Glutamatergic neuron (in vitro differentiated cells): ENCODE measurements at regions not wholly inside any gene's neighbourhood (a gene's known extent, or its start where the extent isn't known, plus 50 kb on each side); places are given as distances from the start of the nearest gene placed in this dataset.

Experiments
- DNase-seq: peaks from one replicate; pipeline ENCODE4 v3.0.0; 2022
- H3K27ac Mint-ChIP-seq: one replicate; pipeline ENCODE4 v1.8.0; 2020; ENCODE audit warnings: mild to moderate bottlenecking, mixed read lengths, inconsistent platforms; ENCODE audit not compliant: unreplicated experiment
- H3K27me3 Mint-ChIP-seq: one replicate; pipeline ENCODE4 v1.8.0; 2020; ENCODE audit warnings: mild to moderate bottlenecking, moderate library complexity, mixed read lengths, inconsistent platforms; ENCODE audit not compliant: unreplicated experiment
- H3K36me3 Mint-ChIP-seq: one replicate; pipeline ENCODE4 v1.8.0; 2020; ENCODE audit warnings: mild to moderate bottlenecking, mixed read lengths, inconsistent platforms; ENCODE audit not compliant: unreplicated experiment
- H3K4me1 Mint-ChIP-seq: one replicate; pipeline ENCODE4 v1.8.0; 2020; ENCODE audit warnings: mild to moderate bottlenecking, low read depth, mixed read lengths, inconsistent platforms; ENCODE audit not compliant: unreplicated experiment
- H3K4me3 Mint-ChIP-seq: one replicate; pipeline ENCODE4 v1.8.0; 2020; ENCODE audit warnings: mild to moderate bottlenecking, mixed read lengths, inconsistent platforms; ENCODE audit not compliant: unreplicated experiment
- H3K9me3 Mint-ChIP-seq: one replicate; pipeline ENCODE4 v1.8.0; 2020; ENCODE audit warnings: mild to moderate bottlenecking, moderate library complexity, mixed read lengths, inconsistent platforms; ENCODE audit not compliant: unreplicated experiment
- CTCF ChIP-seq: fragments of 200-600 bp; sonication (generic); IDR thresholded peaks from one replicate; pipeline ENCODE4 v1.5.0; 2021; ENCODE audit not compliant: partially characterized antibody, unreplicated experiment

GRCh38 chr20:51096582-51097267 lies 73.8 kb upstream of the KCNG1 start:
- peaks cover 3% of the 10 kb centered on the region for H3K27me3 Mint-ChIP-seq
- no peaks in the 10 kb centered on the region for H3K36me3 Mint-ChIP-seq
- no peak for DNase-seq
- no peak overlapping the region for H3K4me3 Mint-ChIP-seq
- TF ChIP-seq CTCF, result no peak
- H3K27ac Mint-ChIP-seq, result no peak overlapping the region
- peaks cover 2% of the 10 kb centered on the region for H3K9me3 Mint-ChIP-seq
- H3K4me1 Mint-ChIP-seq, result peaks cover 2% of the 10 kb centered on the region

- Mint-ChIP-seq H3K36me3 (no peaks in the 10 kb centered on the region), H3K27ac (no peak overlapping the region), H3K4me3 (no peak overlapping the region), H3K9me3 (no peaks in the 10 kb centered on the region), H3K27me3 (peaks cover 2% of the 10 kb centered on the region), H3K4me1 (peaks cover 2% of the 10 kb centered on the region)
- DNase-seq, result no peak
- TF ChIP-seq CTCF, result no peak
Measured at GRCh38 chr20:51095633-51096521, 73.0 kb upstream of the KCNG1 start.

GRCh38 chr20:51094221-51094620 lies 71.3 kb upstream of the KCNG1 start:
- Mint-ChIP-seq H3K9me3 (no peaks in the 10 kb centered on the region), H3K4me1 (peaks cover 3% of the 10 kb centered on the region), H3K36me3 (no peaks in the 10 kb centered on the region), H3K27ac (no peak overlapping the region), H3K4me3 (no peak overlapping the region), H3K27me3 (peaks cover 2% of the 10 kb centered on the region)
- no peak for TF ChIP-seq CTCF
- no peak for DNase-seq

- H3K9me3 Mint-ChIP-seq, result no peaks in the 10 kb centered on the region
- H3K36me3 Mint-ChIP-seq, result no peaks in the 10 kb centered on the region
- peaks cover 2% of the 10 kb centered on the region for H3K27me3 Mint-ChIP-seq
- no peak overlapping the region for H3K4me3 Mint-ChIP-seq
- no peak for DNase-seq
- H3K4me1 Mint-ChIP-seq, result peaks cover 4% of the 10 kb centered on the region
- no peak for TF ChIP-seq CTCF
- H3K27ac Mint-ChIP-seq, result no peak overlapping the region
Measured at GRCh38 chr20:51093240-51093763, 70.4 kb upstream of the KCNG1 start.
